ENCODE measurements at regions not wholly inside any gene's neighbourhood (a gene's known extent, or its start where the extent isn't known, plus 50 kb on each side); places are given as distances from the start of the nearest gene placed in this dataset.

- TF ChIP-seq CTCF (IDR thresholded peaks at IDR 0.05) (no peak), POLR2AphosphoS5 (IDR thresholded peaks at IDR 0.05) (no peak)
Measured at GRCh38 chr4:123934096-123934495, 537.5 kb downstream of the SPRY1 start.

All from upper lobe of left lung (tissue), 4 donors.